Heart left ventricle (tissue), 13 donors: ENCODE measurements at regions not wholly inside any gene's neighbourhood (a gene's known extent, or its start where the extent isn't known, plus 50 kb on each side); places are given as distances from the start of the nearest gene placed in this dataset.

Experiments used
- CTCF ChIP-seq, 12 donors: fragments of 200-600 bp; sonication (generic) in 4 of 12; IDR thresholded peaks; one replicate each; pipeline versions ENCODE4 v1.5.0 to v1.8.0; 2018 to 2022; ENCODE audit warnings: antibody characterized with exemption in 12 of 12, mild to moderate bottlenecking in 5 of 12
- POLR2A ChIP-seq, 2 donors: fragments of 450-650 bp; IDR thresholded peaks; one replicate each; pipeline ENCODE4 v1.6.1; 2017; ENCODE audit warnings: antibody characterized with exemption in 2 of 2, mild to moderate bottlenecking in 2 of 2, moderate library complexity in 2 of 2
- donor health status: ischemic (EF 13 %, LVEDD 7.1; RV severe dilation, severe dysfunction).
- donor health status: DM: no; HTN: yes; CAD: no.
- donor health status: DM: no; HTN: no; CAD: no.
- donor health status: ischemic (EF 25% LVEDD 6.9; RV normal size, moderate dysfunction).
- donor health status: ischemic (EF 25% LVEDD 5.7; RV mildly dilated, moderate dysfunction).
- donor health status: ischemic (EF 35%, LVEDD 5.7; RV mildly dilated, moderate dysfunction).
- donor health status: nonischemic (EF 11% LVEDD 7.7; RV severe dilation, severe dysfunction).
- donor health status: DM: yes; HTN: yes; CAD: no.
- donor health status: PGD.
- donor health status: ischemic (EF 29% LVEDD 5.4; RV normal size, mild dysfunction).
- donor health status: nonischemic (EF 23%, LVEDD 6.1; RV moderate dilation, normal function).

DNA sequence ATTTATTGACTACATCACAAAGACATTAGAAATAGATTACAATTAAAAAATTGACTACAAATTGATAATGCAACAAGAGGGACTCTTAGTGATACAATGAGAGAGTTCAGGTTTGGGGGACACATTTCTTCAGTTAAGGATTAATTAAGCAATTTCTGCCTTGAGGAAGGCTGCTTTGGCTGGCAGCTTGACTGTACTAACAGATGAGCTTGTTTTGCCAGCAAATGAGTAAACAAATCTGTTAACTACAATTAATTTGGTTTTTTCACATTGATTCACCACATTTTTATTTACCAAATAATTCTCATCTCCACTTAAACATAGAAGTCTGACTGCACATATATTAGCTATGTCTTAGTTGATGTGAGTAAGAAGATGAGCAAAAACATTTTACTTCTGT lies 183.6 kb upstream of the ZNF385D start:
- TF ChIP-seq CTCF (IDR thresholded peaks at IDR 0.05): no peak
- TF ChIP-seq POLR2A (IDR thresholded peaks at IDR 0.05): no peak
